SK-N-SH treated with all-trans-retinoic acid at 6 μM for 48 hours (cell line): ENCODE measurements at regions not wholly inside any gene's neighbourhood (a gene's known extent, or its start where the extent isn't known, plus 50 kb on each side); places are given as distances from the start of the nearest gene placed in this dataset.

Experiments used
- ATAC-seq: fragments of 200-7000 bp; cut with Tn5 transposase; 3 replicates; pipeline ENCODE4 v1.9.1; 2020; ENCODE audit warnings: mild to moderate bottlenecking, moderate library complexity
- ARNTL ChIP-seq: fragments of 450-650 bp; formaldehyde crosslinking; IDR thresholded peaks from 2 replicates; pipeline ENCODE4 v1.5.0; 2020; ENCODE audit warnings: low read depth, mild to moderate bottlenecking, moderate library complexity, borderline replicate concordance
- BACH2 ChIP-seq: fragments of 250-450 bp; sonication (Bioruptor Pico); IDR thresholded peaks from 2 replicates; pipeline ENCODE4 v1.9.0; 2021; ENCODE audit warnings: mild to moderate bottlenecking, borderline replicate concordance
- ISL1 ChIP-seq: fragments of 250-450 bp; sonication (Bioruptor Pico); IDR thresholded peaks from 2 replicates; pipeline ENCODE4 v2.1.2; 2022; ENCODE audit warnings: mild to moderate bottlenecking, moderate library complexity
- OSR1 ChIP-seq: fragments of 250-450 bp; sonication (Bioruptor Pico); IDR thresholded peaks from 2 replicates; pipeline ENCODE4 v1.8.0; 2022; ENCODE audit warnings: moderate library complexity, mild to moderate bottlenecking, inconsistent platforms
- PPARA ChIP-seq: fragments of 250-450 bp; sonication (Bioruptor Pico); IDR thresholded peaks from 2 replicates; pipeline ENCODE4 v1.5.0; 2020; ENCODE audit warnings: mild to moderate bottlenecking, borderline replicate concordance
- RARB ChIP-seq: fragments of 250-450 bp; sonication (Bioruptor Pico); IDR thresholded peaks from 2 replicates; pipeline ENCODE4 v1.8.0; 2021; ENCODE audit warnings: mild to moderate bottlenecking, moderate library complexity
- SNAI2 ChIP-seq: fragments of 250-450 bp; sonication (Bioruptor Pico); IDR thresholded peaks from 2 replicates; pipeline ENCODE4 v1.5.0; 2020; ENCODE audit warnings: mild to moderate bottlenecking, moderate library complexity
- TCF4 ChIP-seq: fragments of 250-450 bp; sonication (Bioruptor Pico); IDR thresholded peaks from 2 replicates; pipeline ENCODE4 v1.8.0; 2021; ENCODE audit warnings: mild to moderate bottlenecking, moderate library complexity, borderline replicate concordance
- TOX ChIP-seq: fragments of 250-450 bp; sonication (Bioruptor Pico); IDR thresholded peaks from 2 replicates; pipeline ENCODE4 v1.8.0; 2021; ENCODE audit warnings: mild to moderate bottlenecking, moderate library complexity, borderline replicate concordance
- ZC3H10 ChIP-seq: fragments of 250-450 bp; sonication (Bioruptor Pico); IDR thresholded peaks from 2 replicates; pipeline ENCODE4 v1.5.1; 2021; ENCODE audit warnings: mild to moderate bottlenecking, moderate library complexity
- ZFP3 ChIP-seq: fragments of 250-450 bp; sonication (Bioruptor Pico); IDR thresholded peaks from 2 replicates; pipeline ENCODE4 v1.5.0; 2020; ENCODE audit warnings: mild to moderate bottlenecking, moderate library complexity
- ZFP30 ChIP-seq: fragments of 450-650 bp; formaldehyde crosslinking; IDR thresholded peaks from 2 replicates; pipeline ENCODE4 v1.5.0; 2022; ENCODE audit warnings: mild to moderate bottlenecking, moderate library complexity
- ZNF565 ChIP-seq: fragments of 450-650 bp; formaldehyde crosslinking; conservative IDR thresholded peaks from 2 replicates; pipeline ENCODE4 v1.5.0; 2020; ENCODE audit warnings: low read depth, mild to moderate bottlenecking, moderate library complexity
- ZNF70 ChIP-seq: fragments of 450-650 bp; formaldehyde crosslinking; IDR thresholded peaks from 2 replicates; pipeline ENCODE4 v1.5.0; 2020; ENCODE audit warnings: mild to moderate bottlenecking, moderate library complexity
- ZNF8 ChIP-seq: fragments of 450-650 bp; formaldehyde crosslinking; IDR thresholded peaks from 2 replicates; pipeline ENCODE4 v1.5.0; 2020; ENCODE audit warnings: mild to moderate bottlenecking, moderate library complexity
- TF ChIP-seq, protein P1 (sequence below): fragments of 250-450 bp; sonication (Bioruptor Pico); IDR thresholded peaks from 2 replicates; pipeline ENCODE4 v1.5.0; 2020; ENCODE audit warnings: mild to moderate bottlenecking, moderate library complexity
- TF ChIP-seq, protein P2 (sequence below): fragments of 250-450 bp; sonication (Bioruptor Pico); IDR thresholded peaks from 2 replicates; pipeline ENCODE4 v1.5.1; 2021; ENCODE audit warnings: mild to moderate bottlenecking, moderate library complexity
- TF ChIP-seq, protein P3 (sequence below): fragments of 250-450 bp; sonication (Bioruptor Pico); IDR thresholded peaks from 2 replicates; pipeline ENCODE4 v1.5.1; 2020; ENCODE audit warnings: low read depth, mild to moderate bottlenecking, moderate library complexity
- TF ChIP-seq, protein P4 (sequence below): fragments of 250-450 bp; sonication (Bioruptor Pico); IDR thresholded peaks from 2 replicates; pipeline ENCODE4 v1.8.0; 2020; ENCODE audit warnings: mild to moderate bottlenecking, moderate library complexity, borderline replicate concordance

DNA sequence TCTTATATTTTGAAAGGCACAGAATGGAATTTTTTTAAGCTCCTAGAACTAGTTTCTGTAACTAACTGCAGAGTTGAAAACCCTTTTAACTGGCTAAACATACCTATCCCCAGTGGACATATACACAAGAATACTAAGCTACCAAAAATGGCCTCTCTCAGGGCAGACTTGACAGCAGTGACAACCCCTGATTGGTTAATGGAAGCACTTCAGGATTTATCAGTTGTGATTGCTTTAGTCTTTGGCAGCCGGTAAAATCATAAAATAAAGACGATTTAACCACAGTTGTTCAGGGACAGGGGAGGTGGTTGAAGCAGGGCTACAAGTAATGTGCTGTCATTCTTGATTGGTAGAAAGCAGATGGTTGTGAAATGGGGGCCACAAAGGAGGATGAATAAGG, 452.0 kb upstream of the SOX9 start (continued):
- TF ChIP-seq, protein P1, sequence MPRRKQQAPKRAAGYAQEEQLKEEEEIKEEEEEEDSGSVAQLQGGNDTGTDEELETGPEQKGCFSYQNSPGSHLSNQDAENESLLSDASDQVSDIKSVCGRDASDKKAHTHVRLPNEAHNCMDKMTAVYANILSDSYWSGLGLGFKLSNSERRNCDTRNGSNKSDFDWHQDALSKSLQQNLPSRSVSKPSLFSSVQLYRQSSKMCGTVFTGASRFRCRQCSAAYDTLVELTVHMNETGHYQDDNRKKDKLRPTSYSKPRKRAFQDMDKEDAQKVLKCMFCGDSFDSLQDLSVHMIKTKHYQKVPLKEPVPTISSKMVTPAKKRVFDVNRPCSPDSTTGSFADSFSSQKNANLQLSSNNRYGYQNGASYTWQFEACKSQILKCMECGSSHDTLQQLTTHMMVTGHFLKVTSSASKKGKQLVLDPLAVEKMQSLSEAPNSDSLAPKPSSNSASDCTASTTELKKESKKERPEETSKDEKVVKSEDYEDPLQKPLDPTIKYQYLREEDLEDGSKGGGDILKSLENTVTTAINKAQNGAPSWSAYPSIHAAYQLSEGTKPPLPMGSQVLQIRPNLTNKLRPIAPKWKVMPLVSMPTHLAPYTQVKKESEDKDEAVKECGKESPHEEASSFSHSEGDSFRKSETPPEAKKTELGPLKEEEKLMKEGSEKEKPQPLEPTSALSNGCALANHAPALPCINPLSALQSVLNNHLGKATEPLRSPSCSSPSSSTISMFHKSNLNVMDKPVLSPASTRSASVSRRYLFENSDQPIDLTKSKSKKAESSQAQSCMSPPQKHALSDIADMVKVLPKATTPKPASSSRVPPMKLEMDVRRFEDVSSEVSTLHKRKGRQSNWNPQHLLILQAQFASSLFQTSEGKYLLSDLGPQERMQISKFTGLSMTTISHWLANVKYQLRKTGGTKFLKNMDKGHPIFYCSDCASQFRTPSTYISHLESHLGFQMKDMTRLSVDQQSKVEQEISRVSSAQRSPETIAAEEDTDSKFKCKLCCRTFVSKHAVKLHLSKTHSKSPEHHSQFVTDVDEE, result no peak
- TF ChIP-seq SNAI2 (no peak), OSR1 (CRISPR knock-in tag) (no peak), BACH2 (CRISPR knock-in tag) (no peak), ZC3H10 (CRISPR knock-in tag) (no peak), ZNF8 (no peak)
- TF ChIP-seq, protein P2, sequence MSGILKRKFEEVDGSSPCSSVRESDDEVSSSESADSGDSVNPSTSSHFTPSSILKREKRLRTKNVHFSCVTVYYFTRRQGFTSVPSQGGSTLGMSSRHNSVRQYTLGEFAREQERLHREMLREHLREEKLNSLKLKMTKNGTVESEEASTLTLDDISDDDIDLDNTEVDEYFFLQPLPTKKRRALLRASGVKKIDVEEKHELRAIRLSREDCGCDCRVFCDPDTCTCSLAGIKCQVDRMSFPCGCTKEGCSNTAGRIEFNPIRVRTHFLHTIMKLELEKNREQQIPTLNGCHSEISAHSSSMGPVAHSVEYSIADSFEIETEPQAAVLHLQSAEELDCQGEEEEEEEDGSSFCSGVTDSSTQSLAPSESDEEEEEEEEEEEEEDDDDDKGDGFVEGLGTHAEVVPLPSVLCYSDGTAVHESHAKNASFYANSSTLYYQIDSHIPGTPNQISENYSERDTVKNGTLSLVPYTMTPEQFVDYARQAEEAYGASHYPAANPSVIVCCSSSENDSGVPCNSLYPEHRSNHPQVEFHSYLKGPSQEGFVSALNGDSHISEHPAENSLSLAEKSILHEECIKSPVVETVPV (CRISPR knock-in tag), result no peak

DNA sequence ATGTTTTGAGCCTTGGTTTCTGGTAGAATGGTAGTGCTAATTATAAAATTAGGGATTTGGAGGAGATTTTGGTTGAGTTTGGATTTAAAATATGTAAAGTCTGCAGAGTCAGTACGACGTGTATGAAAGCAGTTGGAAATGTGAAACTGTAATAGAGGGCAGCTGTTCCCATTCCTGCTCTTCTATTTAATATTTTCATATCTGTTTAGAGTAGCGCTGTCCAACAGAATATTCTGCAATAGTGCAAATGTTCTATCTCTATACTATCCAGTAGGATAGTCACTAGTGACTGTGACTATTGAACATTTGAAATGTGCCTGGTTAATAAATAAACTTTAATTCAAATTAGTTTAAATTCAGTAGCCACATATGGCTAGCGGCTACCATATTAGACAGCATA, 443.4 kb upstream of the SOX9 start:
- TF ChIP-seq PPARA (no peak), TOX (no peak), ZFP3 (CRISPR knock-in tag) (no peak), OSR1 (CRISPR knock-in tag) (no peak), ZNF70 (CRISPR knock-in tag) (no peak)
- TF ChIP-seq, all 23 proteins: peak for 0
- ATAC-seq, result no peak

DNA sequence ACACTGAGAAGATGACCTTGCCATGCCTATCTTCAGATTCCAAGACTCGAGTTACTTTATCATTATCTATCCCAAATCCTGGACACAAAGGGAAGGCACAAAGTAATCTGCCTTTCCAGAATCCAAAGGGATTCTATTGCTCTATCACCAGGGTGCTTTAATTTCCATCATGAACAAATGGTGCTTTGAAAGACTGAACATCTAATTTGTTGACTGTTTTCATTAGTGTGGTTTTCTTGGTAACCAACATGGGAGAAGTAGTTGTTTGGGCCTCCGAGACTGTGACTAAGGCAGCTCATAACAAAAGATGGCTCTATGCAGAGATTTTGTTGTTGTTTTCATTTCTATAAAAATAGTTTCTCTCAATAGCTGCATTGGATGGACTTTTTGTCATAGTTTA, 441.0 kb upstream of the SOX9 start:
- no peak for ATAC-seq
- no peak for TF ChIP-seq SNAI2
- TF ChIP-seq ZNF8, result no peak
- no peak for TF ChIP-seq ARNTL (CRISPR knock-in tag)
- no peak for TF ChIP-seq RARB (CRISPR knock-in tag)
- no peak for TF ChIP-seq PPARA
- TF ChIP-seq ZC3H10 (CRISPR knock-in tag), result no peak
- TF ChIP-seq, protein P1, result no peak
- TF ChIP-seq BACH2 (CRISPR knock-in tag), result no peak
- TF ChIP-seq TCF4 (CRISPR knock-in tag), result no peak
- no peak for TF ChIP-seq ZFP30

DNA sequence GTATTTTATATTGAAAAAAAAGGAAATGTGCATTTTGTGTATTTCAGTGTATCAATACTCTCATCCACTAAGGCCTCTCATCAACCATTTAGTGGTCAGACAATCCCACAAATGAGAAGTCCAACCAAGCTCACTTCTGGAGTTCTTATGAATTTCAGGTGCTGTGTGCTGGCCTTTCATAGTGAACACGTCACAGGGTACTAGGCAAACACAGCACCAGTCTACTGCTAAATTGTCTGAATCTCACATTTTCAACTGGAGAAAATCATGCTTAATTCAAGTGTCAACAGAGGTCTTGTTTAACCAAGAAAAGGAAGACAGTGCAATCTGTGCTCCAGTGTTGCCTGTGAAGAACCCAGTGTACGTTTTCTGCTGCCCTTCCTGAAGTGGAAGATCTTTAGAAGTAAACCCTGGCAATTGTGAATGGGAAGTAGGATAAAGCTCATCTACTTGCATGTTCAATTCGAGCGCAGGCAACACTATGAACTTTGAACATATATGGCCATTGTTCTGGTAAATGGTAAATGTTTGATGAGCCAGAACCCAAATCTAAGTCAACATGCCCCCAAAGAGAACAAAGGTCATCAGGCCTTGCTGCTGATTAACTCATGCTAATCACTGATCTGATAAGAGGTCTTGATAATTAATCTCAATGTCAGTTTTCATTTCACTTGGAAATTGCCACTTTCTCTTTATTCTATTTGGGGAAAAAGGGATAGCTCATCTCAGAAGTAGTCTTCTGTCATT, 439.2 kb upstream of the SOX9 start:
- no peak for TF ChIP-seq ZNF70 (CRISPR knock-in tag)
- no peak for TF ChIP-seq ZNF565
- TF ChIP-seq TOX, result no peak
- TF ChIP-seq, protein P3, sequence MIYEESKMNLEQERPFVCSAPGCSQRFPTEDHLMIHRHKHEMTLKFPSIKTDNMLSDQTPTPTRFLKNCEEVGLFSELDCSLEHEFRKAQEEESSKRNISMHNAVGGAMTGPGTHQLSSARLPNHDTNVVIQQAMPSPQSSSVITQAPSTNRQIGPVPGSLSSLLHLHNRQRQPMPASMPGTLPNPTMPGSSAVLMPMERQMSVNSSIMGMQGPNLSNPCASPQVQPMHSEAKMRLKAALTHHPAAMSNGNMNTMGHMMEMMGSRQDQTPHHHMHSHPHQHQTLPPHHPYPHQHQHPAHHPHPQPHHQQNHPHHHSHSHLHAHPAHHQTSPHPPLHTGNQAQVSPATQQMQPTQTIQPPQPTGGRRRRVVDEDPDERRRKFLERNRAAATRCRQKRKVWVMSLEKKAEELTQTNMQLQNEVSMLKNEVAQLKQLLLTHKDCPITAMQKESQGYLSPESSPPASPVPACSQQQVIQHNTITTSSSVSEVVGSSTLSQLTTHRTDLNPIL (CRISPR knock-in tag), result no peak
- TF ChIP-seq RARB (CRISPR knock-in tag), result no peak
- ATAC-seq, result no peak

DNA sequence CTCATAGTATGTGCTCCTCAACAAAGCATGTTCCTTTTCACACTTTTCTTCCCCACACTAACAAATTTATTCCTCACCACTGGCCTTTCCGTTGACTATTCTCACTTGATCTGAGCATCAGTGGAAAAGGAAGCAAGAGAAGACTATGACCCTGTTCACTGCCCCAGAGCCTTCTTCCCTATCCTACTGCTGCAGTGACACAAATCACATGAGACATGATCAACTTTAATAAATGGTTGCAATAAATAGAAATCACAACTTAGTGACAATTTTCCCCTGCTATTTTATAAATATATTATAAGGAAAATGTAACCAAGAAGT, 438.7 kb upstream of the SOX9 start:
- ATAC-seq, result no peak
- TF ChIP-seq ZC3H10 (CRISPR knock-in tag) (no peak), ISL1 (no peak), TOX (no peak), TCF4 (CRISPR knock-in tag) (no peak), BACH2 (CRISPR knock-in tag) (no peak)
- TF ChIP-seq, protein P1, result no peak
- TF ChIP-seq, protein P2 (CRISPR knock-in tag), result no peak
- TF ChIP-seq, protein P4, sequence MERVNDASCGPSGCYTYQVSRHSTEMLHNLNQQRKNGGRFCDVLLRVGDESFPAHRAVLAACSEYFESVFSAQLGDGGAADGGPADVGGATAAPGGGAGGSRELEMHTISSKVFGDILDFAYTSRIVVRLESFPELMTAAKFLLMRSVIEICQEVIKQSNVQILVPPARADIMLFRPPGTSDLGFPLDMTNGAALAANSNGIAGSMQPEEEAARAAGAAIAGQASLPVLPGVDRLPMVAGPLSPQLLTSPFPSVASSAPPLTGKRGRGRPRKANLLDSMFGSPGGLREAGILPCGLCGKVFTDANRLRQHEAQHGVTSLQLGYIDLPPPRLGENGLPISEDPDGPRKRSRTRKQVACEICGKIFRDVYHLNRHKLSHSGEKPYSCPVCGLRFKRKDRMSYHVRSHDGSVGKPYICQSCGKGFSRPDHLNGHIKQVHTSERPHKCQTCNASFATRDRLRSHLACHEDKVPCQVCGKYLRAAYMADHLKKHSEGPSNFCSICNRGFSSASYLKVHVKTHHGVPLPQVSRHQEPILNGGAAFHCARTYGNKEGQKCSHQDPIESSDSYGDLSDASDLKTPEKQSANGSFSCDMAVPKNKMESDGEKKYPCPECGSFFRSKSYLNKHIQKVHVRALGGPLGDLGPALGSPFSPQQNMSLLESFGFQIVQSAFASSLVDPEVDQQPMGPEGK (CRISPR knock-in tag), result no peak
